Activated CD4-positive, alpha-beta memory T cell treated with anti-CD3 and anti-CD28 coated beads, Interleukin-2, amount 10 ng/mL, durations not matched to agents 7 days and 5 days (primary cell): ENCODE measurements at regions not wholly inside any gene's neighbourhood (a gene's known extent, or its start where the extent isn't known, plus 50 kb on each side); places are given as distances from the start of the nearest gene placed in this dataset.
"Not testable (repeated sequence)": the region's sequence is repeated elsewhere in the genome, so short reads cannot be mapped to it uniquely, and the experiment has no call there.

Source experiments
- CTCF ChIA-PET: fragments of 350-600 bp; sonication (Branson Sonifier 250); formaldehyde crosslinking; loops from one replicate; lab custom pipeline; 2021; ENCODE audit warnings: antibody characterized with exemption, inconsistent platforms; lab: Charles Lee
- POLR2A ChIA-PET: fragments of 350-600 bp; sonication (Branson Sonifier 250); formaldehyde crosslinking; loops from one replicate; lab custom pipeline; 2021; ENCODE audit warnings: antibody characterized with exemption; lab: Charles Lee
- DNase-seq: peaks from one replicate; pipeline ENCODE4 v3.0.0-alpha.2; 2020
- H3K27ac Mint-ChIP-seq: one replicate; pipeline ENCODE4 v1.8.0; 2021; ENCODE audit warnings: mild to moderate bottlenecking, mixed read lengths
- H3K27me3 Mint-ChIP-seq: one replicate; pipeline ENCODE4 v1.8.0; 2021; ENCODE audit warnings: mixed read lengths
- H3K36me3 Mint-ChIP-seq: one replicate; pipeline ENCODE4 v1.8.0; 2021; ENCODE audit warnings: low read depth, mixed read lengths
- H3K4me1 Mint-ChIP-seq: one replicate; pipeline ENCODE4 v1.8.0; 2021; ENCODE audit warnings: mixed read lengths
- H3K4me3 Mint-ChIP-seq: one replicate; pipeline ENCODE4 v1.8.0; 2021; ENCODE audit warnings: mild to moderate bottlenecking, mixed read lengths
- H3K9me3 Mint-ChIP-seq: one replicate; pipeline ENCODE4 v1.8.0; 2021; ENCODE audit warnings: mixed read lengths

DNA sequence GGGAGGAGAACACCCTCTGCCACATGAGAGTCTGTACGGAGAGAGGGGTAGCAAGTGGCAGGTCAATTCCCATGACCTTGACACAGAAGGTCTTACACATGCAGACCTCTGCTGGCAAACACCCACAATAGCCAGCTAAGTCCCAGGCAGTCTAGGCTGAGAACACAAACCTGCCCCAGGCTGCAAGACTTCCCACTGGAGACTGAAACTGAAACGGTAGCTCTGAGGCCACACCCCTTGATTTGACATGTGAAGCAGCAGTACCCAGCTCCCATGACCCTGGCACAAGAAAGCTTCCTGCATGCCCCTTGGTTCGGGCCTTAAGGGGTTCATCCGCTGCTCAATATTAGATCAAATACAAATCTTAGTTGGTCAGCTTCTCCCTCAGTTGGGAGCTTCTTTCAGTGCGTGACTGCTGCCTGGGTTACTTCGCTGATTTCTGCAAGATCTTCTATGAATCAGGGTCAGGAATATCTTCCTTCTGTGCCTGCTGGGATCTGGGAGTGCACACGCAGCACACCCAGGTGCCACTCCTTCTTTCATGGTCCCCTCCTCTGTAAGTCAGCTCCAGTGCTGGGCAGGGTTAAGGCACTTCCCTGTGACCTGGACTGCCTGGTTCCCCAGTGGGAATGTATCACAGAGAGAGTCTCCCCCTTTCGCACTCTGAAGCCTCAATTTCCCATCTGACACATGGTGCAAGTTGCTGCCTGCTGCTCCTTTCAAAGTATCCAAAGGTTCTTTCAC lies 187.2 kb upstream of the NPAP1 start:
- H3K9me3 Mint-ChIP-seq: peaks cover 41% of the 10 kb centered on the region
- POLR2A ChIA-PET, H3K27ac Mint-ChIP-seq: not testable (repeated sequence)

DNA sequence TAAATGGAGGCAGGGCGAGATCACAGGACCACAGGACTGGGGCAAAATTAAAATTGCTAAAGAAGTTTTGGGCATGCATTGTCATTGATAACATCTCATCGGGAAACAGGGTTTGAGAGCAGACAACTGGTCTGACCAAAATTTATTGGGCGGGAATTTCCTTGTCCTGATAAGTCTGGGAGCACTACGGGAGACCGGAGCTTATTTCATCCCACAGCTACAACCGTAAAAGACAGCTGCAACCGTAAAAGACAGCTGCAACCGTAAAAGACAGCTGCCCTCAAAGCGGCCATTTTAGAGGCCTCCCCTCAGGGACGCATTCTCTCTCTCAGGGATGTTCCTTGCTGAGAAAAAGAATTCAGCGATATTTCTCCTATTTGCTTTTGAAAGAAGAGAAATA lies 170.4 kb upstream of the NPAP1 start:
- CTCF ChIA-PET, H3K36me3 Mint-ChIP-seq, H3K27ac Mint-ChIP-seq, H3K27me3 Mint-ChIP-seq, POLR2A ChIA-PET, DNase-seq, H3K4me1 Mint-ChIP-seq, H3K4me3 Mint-ChIP-seq: not testable (repeated sequence)
- H3K9me3 Mint-ChIP-seq: peaks cover 16% of the 10 kb centered on the region

More for the DNA sequence above, 187.2 kb upstream of the NPAP1 start:
- H3K4me3 Mint-ChIP-seq, H3K27me3 Mint-ChIP-seq, DNase-seq, H3K4me1 Mint-ChIP-seq, H3K36me3 Mint-ChIP-seq, CTCF ChIA-PET: not testable (repeated sequence)

GRCh38 chr15:24509714-24510113 lies 165.9 kb upstream of the NPAP1 start:
- DNase-seq, H3K4me3 Mint-ChIP-seq, H3K27ac Mint-ChIP-seq, H3K36me3 Mint-ChIP-seq, POLR2A ChIA-PET, H3K27me3 Mint-ChIP-seq, H3K4me1 Mint-ChIP-seq, CTCF ChIA-PET: not testable (repeated sequence)
- H3K9me3 Mint-ChIP-seq: peaks cover 24% of the 10 kb centered on the region

GRCh38 chr15:24511598-24511997 lies 164.0 kb upstream of the NPAP1 start:
- H3K27ac Mint-ChIP-seq, H3K4me1 Mint-ChIP-seq, H3K36me3 Mint-ChIP-seq, POLR2A ChIA-PET, H3K4me3 Mint-ChIP-seq, CTCF ChIA-PET, H3K27me3 Mint-ChIP-seq, DNase-seq: not testable (repeated sequence)
- peaks cover 17% of the 10 kb centered on the region for H3K9me3 Mint-ChIP-seq

DNA sequence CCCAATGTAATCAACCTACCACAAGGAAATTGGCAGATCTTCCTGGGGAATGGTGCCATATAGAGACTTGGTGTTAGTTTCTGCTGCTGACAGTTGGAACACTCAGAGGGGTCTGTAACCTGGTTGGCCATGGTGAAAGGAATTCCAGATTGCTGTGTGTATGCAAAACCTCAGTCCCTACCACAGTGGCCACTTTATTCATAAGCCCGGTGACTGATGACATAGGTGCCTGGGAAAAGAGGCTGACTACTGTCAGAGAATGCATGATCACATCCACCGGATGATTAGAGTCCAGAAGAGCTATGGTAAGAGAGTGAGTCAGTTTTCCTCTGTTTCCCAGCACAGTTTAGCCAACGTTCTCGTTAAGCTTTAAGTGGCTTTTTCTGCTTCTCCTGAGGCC lies 156.8 kb upstream of the NPAP1 start:
- H3K9me3 Mint-ChIP-seq: peaks cover 20% of the 10 kb centered on the region

DNA sequence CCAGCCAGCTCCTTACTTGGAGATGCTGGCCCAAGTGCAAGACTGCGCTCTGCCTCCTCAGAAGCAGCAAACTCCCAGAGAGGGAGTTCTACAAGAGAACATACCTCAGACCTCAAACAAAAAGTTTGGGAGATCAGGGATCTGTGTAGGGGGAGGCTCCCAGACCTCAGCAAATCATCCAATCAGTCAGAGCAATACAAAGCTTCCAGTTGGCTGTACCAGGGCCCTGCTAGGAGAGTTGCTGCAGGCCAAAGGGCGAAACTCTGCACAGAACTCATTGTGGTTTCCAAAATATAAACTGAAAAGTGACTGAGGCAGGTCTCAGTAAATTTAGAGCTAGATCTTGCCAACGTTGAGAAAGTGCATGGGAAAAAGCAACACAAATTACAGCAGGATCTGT lies 144.3 kb upstream of the NPAP1 start:
- H3K36me3 Mint-ChIP-seq, H3K4me3 Mint-ChIP-seq, CTCF ChIA-PET, DNase-seq, POLR2A ChIA-PET, H3K27ac Mint-ChIP-seq, H3K4me1 Mint-ChIP-seq, H3K27me3 Mint-ChIP-seq: not testable (repeated sequence)
- peaks cover 16% of the 10 kb centered on the region for H3K9me3 Mint-ChIP-seq

More for the DNA sequence above, 156.8 kb upstream of the NPAP1 start:
- H3K27ac Mint-ChIP-seq, H3K36me3 Mint-ChIP-seq, H3K27me3 Mint-ChIP-seq, POLR2A ChIA-PET, H3K4me3 Mint-ChIP-seq, H3K4me1 Mint-ChIP-seq, DNase-seq: not testable (repeated sequence)
- CTCF ChIA-PET: interaction anchor here (0.6 kb wide), 1 partner anchor 1740 kb away, joined by 5 read pairs; no protein-coding TSS in a partner anchor

DNA sequence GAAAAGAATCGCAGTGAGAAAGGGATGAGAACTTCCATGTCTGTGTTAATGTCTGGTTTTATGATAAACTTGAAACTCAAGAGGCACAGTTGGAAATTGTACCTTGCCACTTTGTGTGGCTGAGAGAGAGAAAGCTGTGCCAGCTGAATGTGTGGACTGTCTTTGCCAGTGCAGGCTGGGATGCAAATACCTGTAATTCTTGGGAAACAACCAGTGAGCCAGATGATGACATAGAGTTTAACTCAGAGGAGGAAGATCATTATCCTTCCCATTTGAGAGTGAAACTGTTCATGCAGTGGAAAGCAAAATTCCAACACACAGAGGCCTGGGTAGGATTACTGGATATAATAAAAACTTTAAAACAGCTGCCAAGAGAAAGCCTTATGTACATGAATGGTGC lies 141.5 kb upstream of the NPAP1 start:
- H3K4me1 Mint-ChIP-seq, H3K27ac Mint-ChIP-seq, CTCF ChIA-PET, POLR2A ChIA-PET, H3K27me3 Mint-ChIP-seq, H3K4me3 Mint-ChIP-seq, DNase-seq, H3K36me3 Mint-ChIP-seq: not testable (repeated sequence)
- peaks cover 14% of the 10 kb centered on the region for H3K9me3 Mint-ChIP-seq

DNA sequence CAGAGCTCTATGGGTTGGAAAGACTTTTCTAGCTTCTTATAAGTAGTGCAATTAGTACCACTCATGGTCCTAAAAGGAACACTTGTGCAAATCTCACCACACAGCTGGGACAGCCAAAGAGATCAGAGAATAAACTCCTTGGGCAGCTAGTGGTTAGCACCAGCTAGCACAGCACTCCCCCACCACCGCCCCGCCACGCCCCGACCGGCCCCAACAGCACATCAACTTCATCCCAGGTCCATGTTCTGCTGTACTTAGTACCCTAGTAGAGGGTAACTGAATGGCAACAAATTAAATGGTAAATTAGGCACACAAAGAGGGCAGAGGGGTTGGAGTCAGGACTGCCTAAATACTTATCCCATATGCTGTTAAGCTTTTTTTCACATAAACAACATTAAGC lies 118.3 kb upstream of the NPAP1 start:
- CTCF ChIA-PET, POLR2A ChIA-PET, H3K4me1 Mint-ChIP-seq, H3K36me3 Mint-ChIP-seq, H3K27ac Mint-ChIP-seq, H3K4me3 Mint-ChIP-seq, DNase-seq, H3K27me3 Mint-ChIP-seq: not testable (repeated sequence)
- H3K9me3 Mint-ChIP-seq: peaks cover 15% of the 10 kb centered on the region

GRCh38 chr15:24607636-24608035 lies 67.9 kb upstream of the NPAP1 start:
- H3K9me3 Mint-ChIP-seq: peaks cover 30% of the 10 kb centered on the region

GRCh38 chr15:24617646-24618045 lies 57.9 kb upstream of the NPAP1 start:
- H3K4me1 Mint-ChIP-seq: no peaks in the 10 kb centered on the region
- H3K4me3 Mint-ChIP-seq: no peak overlapping the region
- ChIA-PET CTCF (no interaction called here), POLR2A (no interaction called here)
- no peaks in the 10 kb centered on the region for H3K27me3 Mint-ChIP-seq
- H3K27ac Mint-ChIP-seq: no peak overlapping the region
- DNase-seq: no peak
- peaks cover 29% of the 10 kb centered on the region for H3K9me3 Mint-ChIP-seq
- no peaks in the 10 kb centered on the region for H3K36me3 Mint-ChIP-seq

More at GRCh38 chr15:24607636-24608035, 67.9 kb upstream of the NPAP1 start:
- no peak for DNase-seq
- Mint-ChIP-seq H3K4me1 (no peaks in the 10 kb centered on the region), H3K4me3 (no peak overlapping the region), H3K27ac (no peak overlapping the region), H3K36me3 (no peaks in the 10 kb centered on the region), H3K27me3 (no peaks in the 10 kb centered on the region)
- ChIA-PET POLR2A (no interaction called here), CTCF (no interaction called here)

- no peak for DNase-seq
- H3K27ac Mint-ChIP-seq: no peak overlapping the region
- H3K4me3 Mint-ChIP-seq: no peak overlapping the region
- H3K4me1 Mint-ChIP-seq: no peaks in the 10 kb centered on the region
- no peaks in the 10 kb centered on the region for H3K27me3 Mint-ChIP-seq
- H3K9me3 Mint-ChIP-seq: peaks cover 25% of the 10 kb centered on the region
- ChIA-PET POLR2A (no interaction called here), CTCF (no interaction called here)
- H3K36me3 Mint-ChIP-seq: no peaks in the 10 kb centered on the region
These were observed 53.9 kb upstream of the NPAP1 start for GRCh38 chr15:24621630-24622215.
